K562 (cell line): ENCODE measurements at regions not wholly inside any gene's neighbourhood (a gene's known extent, or its start where the extent isn't known, plus 50 kb on each side); places are given as distances from the start of the nearest gene placed in this dataset.

Experiments used
- ARID2 ChIP-seq: fragments of 450-650 bp; IDR thresholded peaks from 2 replicates; pipeline ENCODE4 v1.6.1; 2017; ENCODE audit warnings: antibody characterized with exemption, mild to moderate bottlenecking
- DMBX1 ChIP-seq: fragments of 250-450 bp; sonication (Bioruptor Pico); IDR thresholded peaks from 2 replicates; pipeline ENCODE4 v1.8.0; 2022; ENCODE audit warnings: inconsistent platforms, mild to moderate bottlenecking, moderate library complexity, borderline replicate concordance
- FOXJ2 ChIP-seq: fragments of 200-800 bp; sonication (Bioruptor generic); IDR thresholded peaks from 2 replicates; pipeline ENCODE4 v1.6.1; 2016; ENCODE audit warnings: missing genetic modification characterization, missing compliant biosample characterization
- HNRNPK ChIP-seq: fragments of 200-400 bp; formaldehyde crosslinking; IDR thresholded peaks from one replicate; pipeline ENCODE4 v1.6.1; 2018; ENCODE audit warnings: mild to moderate bottlenecking, low read depth, low read length; ENCODE audit not compliant: poor library complexity, severe bottlenecking
- NFE2 ChIP-seq: IDR thresholded peaks from 2 replicates; pipeline ENCODE4 v1.6.1; 2014; ENCODE audit warnings: antibody characterized with exemption, low read depth
- ZNF140 ChIP-seq: fragments of 250-450 bp; sonication (Bioruptor Pico); IDR thresholded peaks from 2 replicates; pipeline ENCODE4 v1.8.0; 2021; ENCODE audit warnings: moderate library complexity, mild to moderate bottlenecking, inconsistent platforms
- TF ChIP-seq, protein P1 (sequence below): fragments of 200-800 bp; sonication (Bioruptor generic); IDR thresholded peaks from 2 replicates; pipeline ENCODE4 v1.6.1; 2017; ENCODE audit warnings: missing genetic modification characterization, missing compliant biosample characterization
- TF ChIP-seq, protein P2 (sequence below): sonication (generic); formaldehyde crosslinking; IDR thresholded peaks from 2 replicates; pipeline ENCODE4 v1.8.0; 2023; ENCODE audit warnings: mild to moderate bottlenecking, missing genetic modification reagents
- TF ChIP-seq, protein P3 (sequence below): fragments of 250-450 bp; sonication (Bioruptor Pico); IDR thresholded peaks from 2 replicates; pipeline ENCODE4 v1.4.0; 2020

DNA sequence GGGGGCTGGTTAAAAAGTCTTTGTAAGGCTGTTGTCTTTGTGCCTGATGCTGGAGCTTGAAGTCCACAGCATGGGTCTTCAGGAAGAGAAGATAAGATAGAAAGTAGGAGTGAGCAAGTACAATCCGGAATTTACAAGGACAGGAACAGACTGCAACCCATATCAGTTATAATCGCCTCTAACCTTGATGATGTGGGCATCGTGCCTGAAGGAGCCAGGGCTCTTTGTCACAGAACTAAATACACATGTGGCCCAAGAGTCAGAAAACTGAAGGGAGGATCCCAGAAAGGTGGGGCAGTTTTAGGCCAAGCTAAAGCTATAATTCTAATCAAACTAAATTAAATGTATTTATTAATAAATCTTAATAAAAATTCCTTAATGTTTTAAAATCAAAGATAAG, 132.2 kb downstream of the TMCO5A start (continued):
- TF ChIP-seq, protein P1, sequence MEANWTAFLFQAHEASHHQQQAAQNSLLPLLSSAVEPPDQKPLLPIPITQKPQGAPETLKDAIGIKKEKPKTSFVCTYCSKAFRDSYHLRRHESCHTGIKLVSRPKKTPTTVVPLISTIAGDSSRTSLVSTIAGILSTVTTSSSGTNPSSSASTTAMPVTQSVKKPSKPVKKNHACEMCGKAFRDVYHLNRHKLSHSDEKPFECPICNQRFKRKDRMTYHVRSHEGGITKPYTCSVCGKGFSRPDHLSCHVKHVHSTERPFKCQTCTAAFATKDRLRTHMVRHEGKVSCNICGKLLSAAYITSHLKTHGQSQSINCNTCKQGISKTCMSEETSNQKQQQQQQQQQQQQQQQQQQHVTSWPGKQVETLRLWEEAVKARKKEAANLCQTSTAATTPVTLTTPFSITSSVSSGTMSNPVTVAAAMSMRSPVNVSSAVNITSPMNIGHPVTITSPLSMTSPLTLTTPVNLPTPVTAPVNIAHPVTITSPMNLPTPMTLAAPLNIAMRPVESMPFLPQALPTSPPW (CRISPR knock-in tag) = no peak
- TF ChIP-seq, protein P2, sequence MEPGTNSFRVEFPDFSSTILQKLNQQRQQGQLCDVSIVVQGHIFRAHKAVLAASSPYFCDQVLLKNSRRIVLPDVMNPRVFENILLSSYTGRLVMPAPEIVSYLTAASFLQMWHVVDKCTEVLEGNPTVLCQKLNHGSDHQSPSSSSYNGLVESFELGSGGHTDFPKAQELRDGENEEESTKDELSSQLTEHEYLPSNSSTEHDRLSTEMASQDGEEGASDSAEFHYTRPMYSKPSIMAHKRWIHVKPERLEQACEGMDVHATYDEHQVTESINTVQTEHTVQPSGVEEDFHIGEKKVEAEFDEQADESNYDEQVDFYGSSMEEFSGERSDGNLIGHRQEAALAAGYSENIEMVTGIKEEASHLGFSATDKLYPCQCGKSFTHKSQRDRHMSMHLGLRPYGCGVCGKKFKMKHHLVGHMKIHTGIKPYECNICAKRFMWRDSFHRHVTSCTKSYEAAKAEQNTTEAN (CRISPR knock-in tag) = no peak
- TF ChIP-seq DMBX1 (no peak), FOXJ2 (tag) (no peak), ARID2 (no peak), ZNF140 (no peak), NFE2 (no peak), HNRNPK (no peak)
- TF ChIP-seq, protein P3, sequence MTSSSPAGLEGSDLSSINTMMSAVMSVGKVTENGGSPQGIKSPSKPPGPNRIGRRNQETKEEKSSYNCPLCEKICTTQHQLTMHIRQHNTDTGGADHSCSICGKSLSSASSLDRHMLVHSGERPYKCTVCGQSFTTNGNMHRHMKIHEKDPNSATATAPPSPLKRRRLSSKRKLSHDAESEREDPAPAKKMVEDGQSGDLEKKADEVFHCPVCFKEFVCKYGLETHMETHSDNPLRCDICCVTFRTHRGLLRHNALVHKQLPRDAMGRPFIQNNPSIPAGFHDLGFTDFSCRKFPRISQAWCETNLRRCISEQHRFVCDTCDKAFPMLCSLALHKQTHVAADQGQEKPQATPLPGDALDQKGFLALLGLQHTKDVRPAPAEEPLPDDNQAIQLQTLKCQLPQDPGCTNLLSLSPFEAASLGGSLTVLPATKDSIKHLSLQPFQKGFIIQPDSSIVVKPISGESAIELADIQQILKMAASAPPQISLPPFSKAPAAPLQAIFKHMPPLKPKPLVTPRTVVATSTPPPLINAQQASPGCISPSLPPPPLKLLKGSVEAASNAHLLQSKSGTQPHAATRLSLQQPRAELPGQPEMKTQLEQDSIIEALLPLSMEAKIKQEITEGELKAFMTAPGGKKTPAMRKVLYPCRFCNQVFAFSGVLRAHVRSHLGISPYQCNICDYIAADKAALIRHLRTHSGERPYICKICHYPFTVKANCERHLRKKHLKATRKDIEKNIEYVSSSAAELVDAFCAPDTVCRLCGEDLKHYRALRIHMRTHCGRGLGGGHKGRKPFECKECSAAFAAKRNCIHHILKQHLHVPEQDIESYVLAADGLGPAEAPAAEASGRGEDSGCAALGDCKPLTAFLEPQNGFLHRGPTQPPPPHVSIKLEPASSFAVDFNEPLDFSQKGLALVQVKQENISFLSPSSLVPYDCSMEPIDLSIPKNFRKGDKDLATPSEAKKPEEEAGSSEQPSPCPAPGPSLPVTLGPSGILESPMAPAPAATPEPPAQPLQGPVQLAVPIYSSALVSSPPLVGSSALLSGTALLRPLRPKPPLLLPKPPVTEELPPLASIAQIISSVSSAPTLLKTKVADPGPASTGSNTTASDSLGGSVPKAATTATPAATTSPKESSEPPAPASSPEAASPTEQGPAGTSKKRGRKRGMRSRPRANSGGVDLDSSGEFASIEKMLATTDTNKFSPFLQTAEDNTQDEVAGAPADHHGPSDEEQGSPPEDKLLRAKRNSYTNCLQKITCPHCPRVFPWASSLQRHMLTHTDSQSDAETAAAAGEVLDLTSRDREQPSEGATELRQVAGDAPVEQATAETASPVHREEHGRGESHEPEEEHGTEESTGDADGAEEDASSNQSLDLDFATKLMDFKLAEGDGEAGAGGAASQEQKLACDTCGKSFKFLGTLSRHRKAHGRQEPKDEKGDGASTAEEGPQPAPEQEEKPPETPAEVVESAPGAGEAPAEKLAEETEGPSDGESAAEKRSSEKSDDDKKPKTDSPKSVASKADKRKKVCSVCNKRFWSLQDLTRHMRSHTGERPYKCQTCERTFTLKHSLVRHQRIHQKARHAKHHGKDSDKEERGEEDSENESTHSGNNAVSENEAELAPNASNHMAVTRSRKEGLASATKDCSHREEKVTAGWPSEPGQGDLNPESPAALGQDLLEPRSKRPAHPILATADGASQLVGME (CRISPR knock-in tag) = no peak
